Choroid plexus epithelial cell (primary cell): ENCODE measurements at regions not wholly inside any gene's neighbourhood (a gene's known extent, or its start where the extent isn't known, plus 50 kb on each side); places are given as distances from the start of the nearest gene placed in this dataset.

Source experiments
- DNase-seq: peaks from one replicate; pipeline ENCODE4 v3.0.0-alpha.2; 2010; ENCODE audit warnings: low read depth
- H3K4me3 ChIP-seq: 2 replicates; pipeline ENCODE4 v1.5.1; 2011; ENCODE audit warnings: low read depth, mild to moderate bottlenecking, control low read depth, low read length, moderate library complexity
- CTCF ChIP-seq: conservative IDR thresholded peaks from 2 replicates; pipeline ENCODE4 v1.5.1; 2011; ENCODE audit warnings: low read depth, mild to moderate bottlenecking, control low read depth, inconsistent platforms, low read length, moderate library complexity

- DNase-seq: no peak
- no peak for TF ChIP-seq CTCF
- no peak overlapping the region for H3K4me3 ChIP-seq
Observed at GRCh38 chr4:126560794-126561193, 1072.0 kb upstream of the INTU start.

- no peak for DNase-seq
- TF ChIP-seq CTCF: no peak
- no peak overlapping the region for H3K4me3 ChIP-seq
Observed at GRCh38 chr4:126563389-126563788, 1069.4 kb upstream of the INTU start.

GRCh38 chr4:126564283-126564854 is 1068.4 kb upstream of the INTU start:
- TF ChIP-seq CTCF: no peak
- H3K4me3 ChIP-seq: no peak overlapping the region
- no peak for DNase-seq

- no peak for TF ChIP-seq CTCF
- DNase-seq: no peak
- no peak overlapping the region for H3K4me3 ChIP-seq
Observed at GRCh38 chr4:126568652-126569570, 1063.8 kb upstream of the INTU start.

- no peak for TF ChIP-seq CTCF
- H3K4me3 ChIP-seq: no peak overlapping the region
- DNase-seq: no peak
Observed at GRCh38 chr4:126572264-126572663, 1060.5 kb upstream of the INTU start.

- H3K4me3 ChIP-seq: no peak overlapping the region
- TF ChIP-seq CTCF: peak; percentile 52
- DNase-seq: peak; percentile 23
Observed at GRCh38 chr4:126582737-126583136, 1050.0 kb upstream of the INTU start.
